ENCODE measurements at regions not wholly inside any gene's neighbourhood (a gene's known extent, or its start where the extent isn't known, plus 50 kb on each side); places are given as distances from the start of the nearest gene placed in this dataset.

GRCh38 chr1:212557739-212558692 is 50.5 kb upstream of the ATF3 start:
- peak in 1 of 3 donors; percentile 13 for DNase-seq (ENCODE audit: low read depth in 3 of 3, low spot score in 1 of 3)

- DNase-seq (ENCODE audit: low read depth in 3 of 3, low spot score in 1 of 3) = peak; percentile 80 to 85 (median 85)
These were observed 49.7 kb upstream of the ATF3 start for GRCh38 chr1:212558693-212559480.
